Fibroblast of the aortic adventitia (primary cell): ENCODE measurements at regions not wholly inside any gene's neighbourhood (a gene's known extent, or its start where the extent isn't known, plus 50 kb on each side); places are given as distances from the start of the nearest gene placed in this dataset.

Source experiments
- DNase-seq: peaks from one replicate; pipeline ENCODE4 v3.0.0-alpha.2; 2010; ENCODE audit warnings: low read depth
- H3K4me3 ChIP-seq: 2 replicates; pipeline ENCODE4 v1.5.1; 2011; ENCODE audit warnings: low read depth, mild to moderate bottlenecking, control low read depth, low read length, moderate library complexity
- CTCF ChIP-seq: IDR thresholded peaks from 2 replicates; pipeline ENCODE4 v1.5.1; 2011; ENCODE audit warnings: mild to moderate bottlenecking, low read length, control low read depth, inconsistent platforms; ENCODE audit not compliant: insufficient read depth

GRCh38 chrX:69277369-69277990 is 112.2 kb upstream of the PJA1 start:
- H3K4me3 ChIP-seq, result no peak overlapping the region
- no peak for TF ChIP-seq CTCF
- DNase-seq, result no peak

- TF ChIP-seq CTCF, result no peak
- H3K4me3 ChIP-seq, result no peak overlapping the region
- DNase-seq, result no peak
Observed at GRCh38 chrX:69268611-69269010, 103.4 kb upstream of the PJA1 start.

- H3K4me3 ChIP-seq, result no peak overlapping the region
- TF ChIP-seq CTCF, result no peak
- DNase-seq, result no peak
Observed at GRCh38 chrX:69264158-69264581, 98.9 kb upstream of the PJA1 start.

GRCh38 chrX:69263251-69263820 is 98.1 kb upstream of the PJA1 start:
- no peak for DNase-seq
- no peak overlapping the region for H3K4me3 ChIP-seq
- no peak for TF ChIP-seq CTCF

GRCh38 chrX:69262036-69262936 is 97.0 kb upstream of the PJA1 start:
- TF ChIP-seq CTCF, result no peak
- H3K4me3 ChIP-seq, result no peak overlapping the region
- DNase-seq, result peak; percentile 52

- TF ChIP-seq CTCF, result no peak
- DNase-seq, result no peak
- H3K4me3 ChIP-seq, result no peak overlapping the region
Observed at GRCh38 chrX:69260169-69260568, 94.9 kb upstream of the PJA1 start.
